SIG-M5 (cell line): ENCODE measurements at regions not wholly inside any gene's neighbourhood (a gene's known extent, or its start where the extent isn't known, plus 50 kb on each side); places are given as distances from the start of the nearest gene placed in this dataset.

Experiments used
- DNase-seq: peaks from one replicate; lab custom pipeline; 2025; lab: John Stamatoyannopoulos, UW

- no peak for DNase-seq
Observed at GRCh38 chr4:180717451-180718033, 1525.7 kb upstream of the TENM3 start.

DNA sequence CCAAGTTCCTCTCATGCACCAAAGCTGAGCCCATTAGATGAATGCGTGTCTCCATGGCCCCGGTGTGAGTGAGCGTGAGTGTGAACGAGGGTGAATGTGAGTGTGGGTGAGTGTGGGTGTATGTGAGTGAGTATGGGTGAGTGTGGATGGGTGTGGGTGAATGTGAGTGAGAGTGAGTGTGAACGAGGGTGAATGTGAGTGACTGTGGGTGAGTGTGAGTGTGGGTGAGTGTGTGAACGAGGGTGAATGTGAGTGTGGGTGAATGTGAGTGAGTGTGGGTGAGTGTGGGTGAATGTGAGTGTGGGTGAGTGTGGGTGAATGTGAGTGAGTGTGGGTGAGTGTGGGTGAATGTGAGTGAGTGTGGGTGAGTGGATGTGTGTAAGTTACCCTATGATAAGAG lies 1521.8 kb upstream of the TENM3 start:
- DNase-seq: no peak

DNA sequence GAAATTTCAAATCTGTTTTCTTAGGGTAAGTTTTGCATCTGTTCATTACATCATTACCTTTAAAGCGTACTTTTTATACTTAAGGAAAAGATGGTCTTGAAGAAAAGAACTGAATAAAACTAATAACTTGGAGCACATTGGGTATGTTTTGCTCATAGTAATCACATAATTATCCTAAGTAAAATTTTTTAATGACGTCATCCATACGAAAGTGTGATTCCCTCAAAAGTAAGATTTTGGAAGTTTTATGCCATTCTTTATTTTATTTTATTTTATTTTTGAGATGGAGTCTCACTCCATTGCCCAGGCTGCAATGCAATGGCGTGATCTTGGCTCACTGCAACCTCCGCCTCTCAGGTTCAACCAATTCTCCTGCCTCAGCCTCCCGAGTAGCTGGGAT lies 1516.6 kb upstream of the TENM3 start:
- no peak for DNase-seq

DNA sequence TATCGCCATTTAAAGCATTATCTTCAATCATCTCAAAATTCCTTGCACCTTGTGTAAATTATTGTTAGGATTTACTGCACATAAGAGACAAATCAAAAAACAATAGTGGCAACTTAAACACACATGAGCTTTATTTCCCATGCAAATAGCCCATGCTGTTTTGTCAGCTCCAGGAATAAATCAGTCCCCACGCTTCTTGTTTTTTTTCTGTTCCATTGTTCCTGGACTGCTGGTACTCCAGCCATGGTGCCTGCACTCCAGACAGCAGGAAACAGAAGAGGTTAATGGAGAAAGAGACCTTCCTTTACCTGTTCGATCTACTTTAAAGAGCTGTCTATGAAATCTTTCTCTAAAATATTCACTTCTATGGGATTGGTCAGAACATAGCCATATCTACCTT lies 1515.7 kb upstream of the TENM3 start:
- DNase-seq: no peak

- no peak for DNase-seq
Observed at GRCh38 chr4:180734753-180735432, 1508.3 kb upstream of the TENM3 start.

DNA sequence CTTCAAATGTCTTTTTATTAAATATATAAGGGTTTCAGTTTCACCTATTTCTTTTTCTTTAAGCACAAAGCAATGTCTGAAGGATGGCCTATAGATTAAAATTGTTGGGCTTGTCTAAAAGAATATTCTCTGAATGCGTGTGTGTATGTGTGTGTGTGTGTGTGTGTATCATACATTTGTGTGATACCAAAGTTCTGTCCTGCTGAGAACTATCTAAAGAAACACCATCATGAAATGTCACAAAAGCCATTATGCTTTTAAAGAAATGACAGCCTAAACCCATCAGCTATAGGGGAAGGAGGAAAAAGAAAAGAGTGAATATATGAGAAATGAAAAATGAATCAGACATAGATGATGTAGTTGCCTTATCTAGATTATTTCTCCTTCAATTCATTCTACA lies 1501.5 kb upstream of the TENM3 start:
- no peak for DNase-seq

GRCh38 chr4:180745019-180745418 lies 1498.2 kb upstream of the TENM3 start:
- no peak for DNase-seq

GRCh38 chr4:180751009-180751408 lies 1492.2 kb upstream of the TENM3 start:
- DNase-seq: no peak

- DNase-seq: no peak
Observed at GRCh38 chr4:180757927-180758326, 1485.3 kb upstream of the TENM3 start.

DNA sequence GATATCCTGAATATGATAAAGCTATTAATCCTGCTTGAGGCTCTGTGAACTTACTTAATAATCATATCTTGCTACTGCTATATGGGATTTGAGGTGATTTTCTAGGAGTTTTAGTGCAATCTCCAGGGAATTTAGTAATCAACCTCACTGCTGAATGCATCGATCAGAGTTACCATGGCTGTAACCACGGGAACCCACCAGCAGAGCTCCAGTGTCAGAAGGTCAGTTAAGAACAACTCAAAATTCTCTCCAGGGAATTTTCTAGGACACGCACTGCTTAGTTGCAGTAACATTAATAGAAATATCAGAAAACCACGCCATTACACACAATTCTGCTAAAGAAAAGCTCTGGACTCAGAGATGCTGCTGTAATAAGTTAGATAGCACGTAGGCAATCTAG lies 1477.2 kb upstream of the TENM3 start:
- DNase-seq: no peak

DNA sequence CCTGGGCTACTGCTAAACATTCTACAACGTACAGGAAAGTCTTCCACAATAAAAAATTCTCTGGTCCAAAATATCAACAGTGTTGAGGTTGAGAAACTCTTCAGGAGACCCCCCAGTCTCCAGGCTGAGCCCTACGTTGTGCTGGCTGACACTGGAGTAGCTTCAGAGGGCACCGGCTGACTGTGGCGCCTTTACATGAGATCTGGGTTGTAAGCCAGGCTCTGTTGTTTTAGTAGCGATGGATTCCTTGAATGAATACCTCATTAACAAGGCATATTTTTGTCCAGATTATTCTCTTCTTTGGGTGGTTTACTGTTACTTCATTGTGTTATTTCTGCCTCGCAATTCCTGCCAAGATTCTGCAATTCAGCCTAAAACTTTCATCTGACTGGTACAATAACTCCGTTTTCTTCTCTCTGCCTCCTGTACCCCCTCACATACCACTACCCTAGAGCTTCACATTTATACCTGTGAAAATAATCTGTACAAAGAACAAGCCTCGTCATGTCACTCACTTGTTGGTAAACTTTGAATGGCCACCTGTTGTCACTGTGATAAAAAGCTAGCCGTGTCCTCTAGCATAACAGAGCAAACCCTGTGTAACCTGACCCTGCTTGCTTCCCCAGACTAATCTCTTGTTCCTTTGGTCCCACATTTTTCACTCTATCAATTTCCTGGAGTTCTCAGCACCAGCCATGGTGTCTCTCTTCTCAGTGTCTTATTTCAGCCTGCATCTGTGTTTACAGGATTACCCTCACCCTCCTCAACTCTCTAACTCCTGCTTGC lies 1476.1 kb upstream of the TENM3 start:
- DNase-seq: no peak

DNA sequence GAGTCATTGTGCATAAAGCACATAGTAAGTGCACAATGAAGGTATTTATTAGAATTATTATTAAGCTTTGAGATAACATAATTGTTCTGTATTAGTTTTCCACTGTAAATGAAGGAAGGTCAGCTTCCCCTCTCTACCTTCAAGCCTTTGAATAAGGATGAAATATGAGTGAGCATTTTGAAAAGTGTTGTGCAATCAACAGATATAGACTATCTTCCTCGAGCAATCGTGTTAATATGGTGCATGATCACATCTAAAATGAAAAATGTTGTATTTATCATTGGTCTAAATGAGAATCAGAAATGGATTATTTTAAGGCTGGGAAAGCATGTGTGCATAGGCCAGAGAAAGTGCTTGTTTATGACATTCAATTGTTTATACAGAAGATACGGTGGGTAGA lies 1474.6 kb upstream of the TENM3 start:
- DNase-seq: no peak

- DNase-seq: no peak
Observed at GRCh38 chr4:180769791-180770190, 1473.4 kb upstream of the TENM3 start.

GRCh38 chr4:180770265-180770664 lies 1472.9 kb upstream of the TENM3 start:
- no peak for DNase-seq

GRCh38 chr4:180784940-180785339 lies 1458.3 kb upstream of the TENM3 start:
- no peak for DNase-seq

GRCh38 chr4:180788729-180789128 lies 1454.5 kb upstream of the TENM3 start:
- DNase-seq: no peak

DNA sequence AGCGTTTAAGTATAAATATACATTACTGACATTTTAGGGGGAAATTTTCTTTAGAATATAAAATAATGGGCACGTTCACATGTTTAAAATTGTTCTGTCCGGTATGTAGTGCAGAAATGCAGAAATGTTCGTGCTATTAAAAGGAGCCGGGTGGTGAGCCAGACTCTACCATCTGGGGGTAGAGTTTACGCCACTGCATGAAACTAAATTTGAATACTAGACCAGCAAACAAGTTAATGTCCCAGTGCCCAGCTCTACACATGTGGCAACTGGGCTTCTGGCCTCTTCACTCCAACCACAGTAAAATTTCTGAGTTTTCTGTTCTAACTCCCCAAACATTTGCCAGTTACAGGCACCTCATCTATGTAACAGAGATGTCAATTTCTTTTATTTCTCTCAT lies 1453.3 kb upstream of the TENM3 start:
- DNase-seq: no peak

- no peak for DNase-seq
Observed at GRCh38 chr4:180790471-180790870, 1452.7 kb upstream of the TENM3 start.

DNA sequence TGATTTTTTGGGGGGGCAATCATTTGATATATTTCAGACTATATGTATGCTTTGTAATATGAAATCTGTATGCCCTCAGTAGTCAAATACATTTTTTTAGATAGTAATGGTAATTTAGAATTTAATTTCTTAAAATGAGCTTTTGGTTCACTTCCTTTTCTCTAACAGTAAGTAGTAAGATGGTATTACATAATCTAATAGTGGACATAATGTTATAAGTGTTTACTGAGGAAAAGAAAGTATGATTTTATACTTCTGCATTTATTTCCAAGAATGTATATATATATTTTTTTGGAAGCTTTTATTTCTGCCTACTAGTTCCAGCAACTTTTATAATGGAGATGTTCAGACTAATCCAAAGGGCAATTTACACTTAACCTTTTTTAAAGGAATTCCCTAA lies 1450.7 kb upstream of the TENM3 start:
- no peak for DNase-seq

GRCh38 chr4:180794333-180794732 lies 1448.9 kb upstream of the TENM3 start:
- DNase-seq: no peak

GRCh38 chr4:180798036-180798577 lies 1445.1 kb upstream of the TENM3 start:
- DNase-seq: no peak

GRCh38 chr4:180799798-180800197 lies 1443.4 kb upstream of the TENM3 start:
- no peak for DNase-seq

- DNase-seq: no peak
Observed at GRCh38 chr4:180805101-180805500, 1438.1 kb upstream of the TENM3 start.
